CD14-positive monocyte (primary cell): ENCODE measurements at regions not wholly inside any gene's neighbourhood (a gene's known extent, or its start where the extent isn't known, plus 50 kb on each side); places are given as distances from the start of the nearest gene placed in this dataset.

ENCODE experiments used
- DNase-seq, 3 donors: peaks; one replicate each; pipeline ENCODE4 v3.0.0-alpha.2; 2011 to 2022
- H2AFZ ChIP-seq: 2 replicates; pipeline ENCODE4 v1.6.0; 2012; ENCODE audit warnings: mild to moderate bottlenecking, low read depth, low read length, inconsistent platforms; ENCODE audit not compliant: insufficient read depth, poor library complexity, severe bottlenecking
- H3K27ac ChIP-seq, 2 donors: 1 replicate in 1 of 2; 2 replicates in 1 of 2; pipeline ENCODE4 v1.5.1; 2012 to 2013; ENCODE audit warnings: low read length in 2 of 2, control low read depth in 1 of 2, inconsistent platforms in 1 of 2, low read depth in 1 of 2, mild to moderate bottlenecking in 1 of 2
- H3K27me3 ChIP-seq, 2 donors: one replicate each; pipeline versions ENCODE4 v1.6.0 to v1.6.1; 2011 to 2013; ENCODE audit warnings: low read length in 2 of 2; ENCODE audit not compliant: control insufficient read depth in 2 of 2, insufficient read depth in 2 of 2
- H3K36me3 ChIP-seq, 2 donors: replicated peaks in 1 of 2; 1 replicate in 1 of 2; 2 replicates in 1 of 2; pipeline versions ENCODE4 v1.5.1 to v1.6.1; 2012 to 2013; ENCODE audit warnings: low read length in 2 of 2, control low read depth in 1 of 2, inconsistent platforms in 1 of 2, mild to moderate bottlenecking in 1 of 2; ENCODE audit not compliant: insufficient read depth in 2 of 2, control insufficient read depth in 1 of 2
- H3K4me1 ChIP-seq, 2 donors: 1 replicate in 1 of 2; 2 replicates in 1 of 2; pipeline versions ENCODE4 v1.5.1 to v1.6.1; 2012 to 2013; ENCODE audit warnings: low read length in 2 of 2, control low read depth in 1 of 2, inconsistent platforms in 1 of 2, mild to moderate bottlenecking in 1 of 2, moderate library complexity in 1 of 2; ENCODE audit not compliant: insufficient read depth in 2 of 2, control insufficient read depth in 1 of 2
- H3K4me2 ChIP-seq: replicated peaks from 2 replicates; pipeline ENCODE3; 2012; ENCODE audit warnings: low read length, moderate library complexity, mild to moderate bottlenecking; ENCODE audit not compliant: poor library complexity, severe bottlenecking; ENCODE audit errors: extremely low read depth
- H3K4me3 ChIP-seq, 3 experiments: fragments of 200-600 bp in 1 of 3; sonication (generic) in 1 of 3; replicated peaks in 1 of 3; 1 replicate in 2 of 3; 2 replicates in 1 of 3; pipeline ENCODE4 v1.5.1; 2011 to 2013; ENCODE audit warnings: low read length in 3 of 3, mild to moderate bottlenecking in 3 of 3, control low read depth in 2 of 3, low read depth in 2 of 3, inconsistent platforms in 1 of 3, moderate library complexity in 1 of 3
- H3K79me2 ChIP-seq: 2 replicates; pipeline ENCODE4 v1.6.0; 2012; ENCODE audit warnings: mild to moderate bottlenecking, control low read depth, inconsistent platforms, low read length, moderate library complexity; ENCODE audit not compliant: insufficient read depth
- H3K9ac ChIP-seq: 2 replicates; pipeline ENCODE4 v1.6.0; 2017; ENCODE audit warnings: low read length, mild to moderate bottlenecking; ENCODE audit not compliant: insufficient read depth, poor library complexity, severe bottlenecking
- H3K9me3 ChIP-seq, 2 donors: replicated peaks in 1 of 2; 1 replicate in 1 of 2; 2 replicates in 1 of 2; pipeline versions ENCODE4 v1.5.1 to v1.6.1; 2012 to 2013; ENCODE audit warnings: low read length in 2 of 2, control low read depth in 1 of 2; ENCODE audit not compliant: control insufficient read depth in 1 of 2, insufficient read depth in 1 of 2
- H4K20me1 ChIP-seq: 2 replicates; pipeline ENCODE4 v1.6.0; 2012; ENCODE audit warnings: mild to moderate bottlenecking, low read length, control low read depth, moderate library complexity; ENCODE audit not compliant: insufficient read depth
- H3K27ac Mint-ChIP-seq, 7 donors: one replicate each; pipeline ENCODE4 v1.8.0; 2020; ENCODE audit warnings: mild to moderate bottlenecking in 7 of 7, mixed read lengths in 7 of 7, moderate library complexity in 6 of 7, inconsistent platforms in 2 of 7
- H3K27me3 Mint-ChIP-seq, 3 donors: one replicate each; pipeline ENCODE4 v1.8.0; 2021 to 2022; ENCODE audit warnings: low read depth in 3 of 3, mild to moderate bottlenecking in 3 of 3, mixed read lengths in 3 of 3, moderate library complexity in 3 of 3, inconsistent platforms in 1 of 3
- H3K36me3 Mint-ChIP-seq, 2 donors: one replicate each; pipeline ENCODE4 v1.8.0; 2020; ENCODE audit warnings: mixed read lengths in 2 of 2, inconsistent platforms in 1 of 2, mild to moderate bottlenecking in 1 of 2
- H3K4me1 Mint-ChIP-seq: one replicate; pipeline ENCODE4 v1.8.0; 2020; ENCODE audit warnings: mild to moderate bottlenecking, mixed read lengths
- H3K4me3 Mint-ChIP-seq, 2 donors: one replicate each; pipeline ENCODE4 v1.8.0; 2020; ENCODE audit warnings: mild to moderate bottlenecking in 2 of 2, mixed read lengths in 2 of 2, moderate library complexity in 1 of 2
- H3K9me3 Mint-ChIP-seq, 7 donors: one replicate each; pipeline ENCODE4 v1.8.0; 2020 to 2022; ENCODE audit warnings: mixed read lengths in 7 of 7, mild to moderate bottlenecking in 6 of 7, moderate library complexity in 6 of 7, inconsistent platforms in 2 of 7
- CTCF ChIP-seq: fragments of 200-600 bp; IDR thresholded peaks from one replicate; pipeline ENCODE4 v1.8.0; 2022; ENCODE audit warnings: antibody characterized with exemption, mild to moderate bottlenecking
- WGBS: methylation state at CpG from one replicate; pipeline ENCODE4 v1.1.5; 2013; ENCODE audit warnings: missing lambda C conversion rate; ENCODE audit not compliant: insufficient coverage; 5-methylcytosine and 5-hydroxymethylcytosine counted together
- intact Hi-C, 2 donors: fragments of 100-400 bp; cut with micrococcal nuclease; formaldehyde crosslinking; loops; one replicate each; pipeline versions ENCODE4 v1.15.0 to v1.15.1; 2023

GRCh38 chr21:39024538-39024937 is 158.7 kb downstream of the PSMG1 start:
- Histone ChIP-seq H3K4me3 (no peak overlapping the region), H3K9ac (no peak overlapping the region), H3K4me1 (peaks cover 19 to 23% of the 10 kb centered on the region in 2 donors), H3K4me2 (no peak overlapping the region), H3K79me2 (no peaks in the 10 kb centered on the region), H3K9me3 (peaks cover 4 to 17% of the 10 kb centered on the region in 2 donors), H3K27ac (no peak overlapping the region), H2AFZ (no peak overlapping the region), H3K36me3 (no peaks in the 10 kb centered on the region), H3K27me3 (no peaks in the 10 kb centered on the region), H4K20me1 (no peaks in the 10 kb centered on the region)
- no peak for DNase-seq
- Mint-ChIP-seq H3K27ac (peak overlapping the region in 1 of 7 donors; percentile 1), H3K9me3 (peaks cover 2 to 19% (median 10%) of the 10 kb centered on the region in 7 donors), H3K4me1 (peaks cover 16% of the 10 kb centered on the region), H3K36me3 (peaks cover 0 to 7% of the 10 kb centered on the region in 2 donors), H3K27me3 (peaks cover 0 to 9% (median 3%) of the 10 kb centered on the region in 3 donors), H3K4me3 (no peak overlapping the region)
- WGBS = no CpG with 5 or more reads among the region's 2 CpGs
- no peak for TF ChIP-seq CTCF
- intact Hi-C loops = no loop called here

GRCh38 chr21:39022863-39023693 is 160.2 kb downstream of the PSMG1 start:
- Mint-ChIP-seq H3K36me3 (peaks cover 0 to 7% of the 10 kb centered on the region in 2 donors), H3K27ac (no peak overlapping the region), H3K4me3 (no peak overlapping the region), H3K9me3 (peaks cover 2 to 19% (median 10%) of the 10 kb centered on the region in 7 donors), H3K4me1 (peaks cover 17% of the 10 kb centered on the region), H3K27me3 (peaks cover 0 to 9% (median 3%) of the 10 kb centered on the region in 3 donors)
- H3K27ac ChIP-seq = no peak overlapping the region
- H4K20me1 ChIP-seq = no peaks in the 10 kb centered on the region
- 91% methylated on average over 25 of the region's 28 CpGs for WGBS
- no peak overlapping the region for H2AFZ ChIP-seq
- intact Hi-C loops = no loop called here
- H3K27me3 ChIP-seq = no peaks in the 10 kb centered on the region
- DNase-seq = no peak
- H3K4me2 ChIP-seq = no peak overlapping the region
- no peaks in the 10 kb centered on the region for H3K79me2 ChIP-seq
- no peak for TF ChIP-seq CTCF
- peaks cover 22 to 36% of the 10 kb centered on the region in 2 donors for H3K4me1 ChIP-seq
- H3K36me3 ChIP-seq = no peaks in the 10 kb centered on the region
- no peak overlapping the region for H3K4me3 ChIP-seq
- H3K9ac ChIP-seq = no peak overlapping the region
- peaks cover 4 to 17% of the 10 kb centered on the region in 2 donors for H3K9me3 ChIP-seq
